ENCODE measurements at regions not wholly inside any gene's neighbourhood (a gene's known extent, or its start where the extent isn't known, plus 50 kb on each side); places are given as distances from the start of the nearest gene placed in this dataset.

- no peak for TF ChIP-seq TAF1 (IDR thresholded peaks at IDR 0.05; ENCODE audit: borderline replicate concordance, low read depth, low read length)
- TF ChIP-seq, protein P1, sequence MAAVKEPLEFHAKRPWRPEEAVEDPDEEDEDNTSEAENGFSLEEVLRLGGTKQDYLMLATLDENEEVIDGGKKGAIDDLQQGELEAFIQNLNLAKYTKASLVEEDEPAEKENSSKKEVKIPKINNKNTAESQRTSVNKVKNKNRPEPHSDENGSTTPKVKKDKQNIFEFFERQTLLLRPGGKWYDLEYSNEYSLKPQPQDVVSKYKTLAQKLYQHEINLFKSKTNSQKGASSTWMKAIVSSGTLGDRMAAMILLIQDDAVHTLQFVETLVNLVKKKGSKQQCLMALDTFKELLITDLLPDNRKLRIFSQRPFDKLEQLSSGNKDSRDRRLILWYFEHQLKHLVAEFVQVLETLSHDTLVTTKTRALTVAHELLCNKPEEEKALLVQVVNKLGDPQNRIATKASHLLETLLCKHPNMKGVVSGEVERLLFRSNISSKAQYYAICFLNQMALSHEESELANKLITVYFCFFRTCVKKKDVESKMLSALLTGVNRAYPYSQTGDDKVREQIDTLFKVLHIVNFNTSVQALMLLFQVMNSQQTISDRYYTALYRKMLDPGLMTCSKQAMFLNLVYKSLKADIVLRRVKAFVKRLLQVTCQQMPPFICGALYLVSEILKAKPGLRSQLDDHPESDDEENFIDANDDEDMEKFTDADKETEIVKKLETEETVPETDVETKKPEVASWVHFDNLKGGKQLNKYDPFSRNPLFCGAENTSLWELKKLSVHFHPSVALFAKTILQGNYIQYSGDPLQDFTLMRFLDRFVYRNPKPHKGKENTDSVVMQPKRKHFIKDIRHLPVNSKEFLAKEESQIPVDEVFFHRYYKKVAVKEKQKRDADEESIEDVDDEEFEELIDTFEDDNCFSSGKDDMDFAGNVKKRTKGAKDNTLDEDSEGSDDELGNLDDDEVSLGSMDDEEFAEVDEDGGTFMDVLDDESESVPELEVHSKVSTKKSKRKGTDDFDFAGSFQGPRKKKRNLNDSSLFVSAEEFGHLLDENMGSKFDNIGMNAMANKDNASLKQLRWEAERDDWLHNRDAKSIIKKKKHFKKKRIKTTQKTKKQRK (IDR thresholded peaks at IDR 0.05; ENCODE audit: low read depth, low read length), result no peak
- no peak for TF ChIP-seq CTCF (IDR thresholded peaks at IDR 0.05 in 2 of 3, conservative IDR thresholded peaks at IDR 0.05 in 1 of 3; ENCODE audit: control insufficient read depth in 2 of 3, extremely low read depth in 1 of 3, insufficient read depth in 1 of 3, low read depth in 3 of 3, low read length in 3 of 3)
- TF ChIP-seq POLR2AphosphoS5 (IDR thresholded peaks at IDR 0.05; ENCODE audit: low read length), result no peak
- TF ChIP-seq, protein P2, sequence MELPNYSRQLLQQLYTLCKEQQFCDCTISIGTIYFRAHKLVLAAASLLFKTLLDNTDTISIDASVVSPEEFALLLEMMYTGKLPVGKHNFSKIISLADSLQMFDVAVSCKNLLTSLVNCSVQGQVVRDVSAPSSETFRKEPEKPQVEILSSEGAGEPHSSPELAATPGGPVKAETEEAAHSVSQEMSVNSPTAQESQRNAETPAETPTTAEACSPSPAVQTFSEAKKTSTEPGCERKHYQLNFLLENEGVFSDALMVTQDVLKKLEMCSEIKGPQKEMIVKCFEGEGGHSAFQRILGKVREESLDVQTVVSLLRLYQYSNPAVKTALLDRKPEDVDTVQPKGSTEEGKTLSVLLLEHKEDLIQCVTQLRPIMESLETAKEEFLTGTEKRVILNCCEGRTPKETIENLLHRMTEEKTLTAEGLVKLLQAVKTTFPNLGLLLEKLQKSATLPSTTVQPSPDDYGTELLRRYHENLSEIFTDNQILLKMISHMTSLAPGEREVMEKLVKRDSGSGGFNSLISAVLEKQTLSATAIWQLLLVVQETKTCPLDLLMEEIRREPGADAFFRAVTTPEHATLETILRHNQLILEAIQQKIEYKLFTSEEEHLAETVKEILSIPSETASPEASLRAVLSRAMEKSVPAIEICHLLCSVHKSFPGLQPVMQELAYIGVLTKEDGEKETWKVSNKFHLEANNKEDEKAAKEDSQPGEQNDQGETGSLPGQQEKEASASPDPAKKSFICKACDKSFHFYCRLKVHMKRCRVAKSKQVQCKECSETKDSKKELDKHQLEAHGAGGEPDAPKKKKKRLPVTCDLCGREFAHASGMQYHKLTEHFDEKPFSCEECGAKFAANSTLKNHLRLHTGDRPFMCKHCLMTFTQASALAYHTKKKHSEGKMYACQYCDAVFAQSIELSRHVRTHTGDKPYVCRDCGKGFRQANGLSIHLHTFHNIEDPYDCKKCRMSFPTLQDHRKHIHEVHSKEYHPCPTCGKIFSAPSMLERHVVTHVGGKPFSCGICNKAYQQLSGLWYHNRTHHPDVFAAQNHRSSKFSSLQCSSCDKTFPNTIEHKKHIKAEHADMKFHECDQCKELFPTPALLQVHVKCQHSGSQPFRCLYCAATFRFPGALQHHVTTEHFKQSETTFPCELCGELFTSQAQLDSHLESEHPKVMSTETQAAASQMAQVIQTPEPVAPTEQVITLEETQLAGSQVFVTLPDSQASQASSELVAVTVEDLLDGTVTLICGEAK (IDR thresholded peaks at IDR 0.05; ENCODE audit: borderline replicate concordance), result no peak
- TF ChIP-seq JUND (IDR thresholded peaks at IDR 0.05; ENCODE audit: low read depth, low read length), result no peak
- TF ChIP-seq SMAD1 (IDR thresholded peaks at IDR 0.05; ENCODE audit: low read depth, partially characterized antibody), result no peak
- TF ChIP-seq USF2 (IDR thresholded peaks at IDR 0.05; ENCODE audit: borderline replicate concordance, low read depth, low read length), result no peak
Measured at GRCh38 chr16:87086575-87086974, 230.6 kb downstream of the C16orf95 start.
